GM10248 (cell line): ENCODE measurements at regions not wholly inside any gene's neighbourhood (a gene's known extent, or its start where the extent isn't known, plus 50 kb on each side); places are given as distances from the start of the nearest gene placed in this dataset.

Source experiments
- CTCF ChIA-PET: fragments of 300-600 bp; sonication (Branson Sonifier 250); formaldehyde crosslinking; extraction: SDS; loops from one replicate; lab custom pipeline; 2021; ENCODE audit warnings: antibody characterized with exemption; lab: Yijun Ruan, JAX
- POLR2A ChIA-PET: fragments of 350-650 bp; sonication (Branson Sonifier 250); formaldehyde crosslinking; extraction: SDS; loops from one replicate; lab custom pipeline; 2020; ENCODE audit warnings: antibody characterized with exemption; lab: Yijun Ruan, JAX
- DNase-seq: peaks from one replicate; pipeline ENCODE4 v3.0.0; 2012; ENCODE audit errors: extremely low spot score
- CTCF ChIP-seq: IDR thresholded peaks from 2 replicates; pipeline ENCODE4 v1.5.1; 2012; ENCODE audit warnings: mild to moderate bottlenecking, low read depth; ENCODE audit errors: extremely low read depth, missing control alignments, control extremely low read depth

- ChIA-PET CTCF (no interaction called here), POLR2A (no interaction called here)
- TF ChIP-seq CTCF: no peak
- no peak for DNase-seq
Measured at GRCh38 chr17:52678211-52678610, 519.7 kb upstream of the CA10 start.

- DNase-seq: no peak
- no peak for TF ChIP-seq CTCF
- ChIA-PET CTCF (no interaction called here), POLR2A (no interaction called here)
Measured at GRCh38 chr17:52674686-52675085, 516.2 kb upstream of the CA10 start.

- ChIA-PET CTCF (no interaction called here), POLR2A (no interaction called here)
- DNase-seq: no peak
- TF ChIP-seq CTCF: no peak
Measured at GRCh38 chr17:52673791-52674190, 515.3 kb upstream of the CA10 start.

- ChIA-PET CTCF (no interaction called here), POLR2A (no interaction called here)
- DNase-seq: no peak
- no peak for TF ChIP-seq CTCF
Measured at GRCh38 chr17:52666264-52666663, 507.8 kb upstream of the CA10 start.

GRCh38 chr17:52660692-52661091, 502.2 kb upstream of the CA10 start:
- CTCF ChIA-PET: interaction anchor here (0.9 kb wide), 1 partner anchor 9 kb away, joined by 3 read pairs; no protein-coding TSS in a partner anchor
- POLR2A ChIA-PET: no interaction called here
- TF ChIP-seq CTCF: no peak
- DNase-seq: no peak

- ChIA-PET CTCF (interaction anchor here (1.7 kb wide), 1 partner anchor 9 kb away, joined by 4 read pairs; no protein-coding TSS in a partner anchor), POLR2A (no interaction called here)
- TF ChIP-seq CTCF: no peak
- no peak for DNase-seq
Measured at GRCh38 chr17:52653014-52653413, 494.5 kb upstream of the CA10 start.

- POLR2A ChIA-PET: no interaction called here
- no peak for DNase-seq
- TF ChIP-seq CTCF: no peak
- CTCF ChIA-PET: no interaction called here
Measured at GRCh38 chr17:52648995-52649394, 490.5 kb upstream of the CA10 start.
